HuH-7 (cell line): ENCODE measurements at regions not wholly inside any gene's neighbourhood (a gene's known extent, or its start where the extent isn't known, plus 50 kb on each side); places are given as distances from the start of the nearest gene placed in this dataset.

Experiments
- DNase-seq: peaks from one replicate; pipeline ENCODE4 v3.0.0; 2011; ENCODE audit warnings: low spot score

DNA sequence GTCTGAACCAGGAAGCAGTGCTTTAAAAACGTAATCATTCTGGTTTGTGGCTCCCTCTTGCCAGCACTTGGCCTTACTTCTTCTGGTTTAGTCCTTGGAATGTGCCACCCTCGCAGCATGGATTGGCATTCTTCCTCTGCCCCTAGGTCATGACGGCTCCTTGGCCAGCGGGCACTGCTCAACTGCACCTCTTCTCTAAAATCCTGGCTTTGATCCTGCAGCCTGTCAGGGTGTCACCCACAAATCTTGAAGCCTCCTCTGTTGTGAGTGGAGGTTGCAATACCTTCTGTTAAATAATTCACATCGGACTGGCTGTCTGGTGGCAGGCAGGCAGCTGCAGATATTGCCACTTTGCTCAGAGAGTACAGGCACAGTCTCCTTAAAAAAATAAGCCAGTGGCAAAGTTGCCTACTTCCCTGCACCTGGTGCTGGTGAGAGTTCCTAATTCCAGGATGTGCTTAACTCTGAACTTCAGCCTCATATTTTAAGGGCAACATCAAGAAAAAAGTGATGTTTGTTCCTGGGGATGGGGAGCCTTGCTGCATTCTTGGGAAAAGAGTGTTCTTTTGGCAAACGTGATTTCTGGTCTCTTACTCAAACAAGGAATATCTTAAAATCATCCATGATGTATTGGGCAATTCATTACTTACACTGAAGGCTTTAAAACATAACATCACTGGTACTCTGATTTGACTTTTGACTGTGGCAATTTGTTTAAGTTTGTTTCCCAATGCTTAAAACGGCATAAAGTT, 179.8 kb downstream of the FOXA2 start:
- DNase-seq, result no peak

DNA sequence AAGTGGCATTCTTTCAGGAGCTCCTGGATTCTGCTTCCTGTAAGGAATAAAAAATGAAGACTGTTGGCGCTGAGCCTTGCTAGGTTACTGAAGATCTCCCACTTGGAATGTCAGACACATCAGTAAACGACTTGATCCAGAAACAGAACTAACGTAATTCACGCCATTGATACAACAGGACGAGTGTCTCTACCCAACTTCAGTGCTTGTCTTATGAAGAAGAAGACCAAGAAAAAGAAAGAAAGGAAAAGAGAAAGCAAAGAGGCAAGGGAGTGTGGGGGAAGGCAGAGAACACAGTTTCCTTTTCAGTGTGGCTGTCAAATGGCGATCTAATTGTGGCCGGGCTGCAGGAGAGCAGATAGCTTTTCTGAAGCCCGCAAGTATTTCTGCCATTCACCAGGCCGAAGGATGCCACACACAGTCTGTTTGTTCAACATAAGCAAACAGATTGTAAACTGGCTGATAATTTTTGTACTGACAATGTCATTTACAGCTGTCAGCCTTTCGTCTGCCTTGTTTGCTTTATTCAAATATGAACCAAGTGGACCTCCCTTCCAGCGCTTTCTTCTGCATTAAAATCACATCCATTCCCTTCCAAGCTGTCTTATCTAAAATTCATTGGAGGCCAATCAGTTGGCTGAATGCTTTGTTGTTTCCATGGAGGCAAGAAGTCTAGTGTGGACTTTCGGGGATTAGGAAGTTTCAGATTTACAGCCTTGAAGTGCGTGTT, 180.6 kb downstream of the FOXA2 start:
- peak; percentile 29 for DNase-seq

DNA sequence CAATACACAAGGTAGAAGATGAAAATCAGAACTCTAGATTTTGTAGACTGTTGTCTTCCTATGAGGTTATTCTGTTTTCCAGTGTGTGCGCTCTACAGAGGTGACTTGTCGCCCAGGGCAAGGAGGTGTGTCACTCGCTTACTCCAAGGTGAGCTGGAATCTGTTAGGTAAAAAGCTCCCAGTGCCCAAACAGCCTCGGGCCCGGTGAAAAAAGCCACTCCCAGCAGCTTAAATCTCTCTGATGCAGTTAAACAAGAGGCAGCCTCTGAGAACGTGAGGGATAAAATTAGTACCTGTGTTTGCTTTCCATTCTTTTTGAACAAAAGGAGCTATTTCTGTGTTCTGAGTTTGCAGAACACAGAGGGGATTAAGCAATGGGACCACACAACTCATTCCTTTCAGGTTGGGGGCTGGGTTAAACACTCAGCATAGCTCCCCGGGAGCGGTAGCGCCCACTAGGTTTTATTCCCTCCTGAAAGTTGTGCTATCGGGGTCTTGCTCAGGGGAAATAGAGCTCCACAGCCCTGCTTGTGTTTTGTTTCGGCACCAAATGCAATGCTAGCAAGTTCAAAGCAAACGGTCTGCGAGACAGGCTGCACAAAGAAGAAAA, 181.2 kb downstream of the FOXA2 start:
- no peak for DNase-seq

DNA sequence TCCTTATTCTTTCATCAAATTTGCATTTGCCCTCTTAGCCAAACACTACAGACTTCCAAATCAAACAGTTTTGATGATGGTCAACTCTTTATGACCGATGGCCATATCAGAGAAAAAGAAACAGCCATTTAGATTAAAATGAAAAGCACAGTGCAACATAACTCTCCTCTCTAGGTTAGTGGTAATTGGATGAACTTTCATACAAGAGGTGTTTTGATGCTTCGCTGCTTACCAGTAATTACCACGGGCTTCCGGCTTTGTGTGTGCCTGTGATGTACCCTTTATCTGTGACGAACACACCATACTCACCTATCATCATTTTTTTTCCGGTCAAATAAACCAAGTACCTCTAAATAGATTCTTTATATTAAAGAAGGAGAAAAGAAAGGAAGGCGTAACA, 181.8 kb downstream of the FOXA2 start:
- DNase-seq, result no peak

DNA sequence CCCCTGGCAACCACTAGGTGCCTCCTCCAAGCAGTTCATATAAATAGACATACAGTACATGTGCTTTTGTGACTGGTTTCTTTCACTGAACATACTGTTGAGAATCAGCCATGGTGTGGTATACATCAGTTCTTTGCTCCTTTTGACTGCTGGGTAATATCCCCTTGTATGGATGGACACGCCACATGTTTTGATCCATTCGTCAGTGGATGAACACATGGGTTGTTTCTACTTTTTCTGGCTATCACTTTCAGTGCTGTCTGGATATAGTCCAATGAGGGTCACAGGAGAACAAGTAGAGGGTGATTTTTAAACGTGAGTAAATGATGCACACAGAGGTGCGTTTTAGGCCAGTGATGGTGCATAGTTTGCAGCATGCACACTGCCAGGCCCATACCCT, 183.9 kb downstream of the FOXA2 start:
- no peak for DNase-seq

DNA sequence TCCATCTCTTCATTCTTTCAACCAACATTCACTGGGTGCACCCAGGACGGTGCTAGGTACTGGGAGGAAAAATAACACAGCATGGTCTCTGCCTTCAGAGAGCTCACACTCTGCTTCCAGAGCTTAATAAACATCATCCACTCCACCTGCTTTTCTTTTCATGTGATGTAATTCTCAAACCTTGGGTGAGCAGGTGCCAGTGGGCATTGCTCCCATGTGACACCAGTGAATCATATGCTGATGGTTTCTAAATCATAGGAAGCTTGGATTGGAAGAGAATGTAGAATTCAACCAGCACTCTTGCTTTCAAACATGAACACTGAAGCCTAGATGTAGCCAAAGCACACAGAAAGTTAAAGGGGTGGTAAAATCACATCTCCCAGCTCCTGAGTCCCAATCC, 189.8 kb downstream of the FOXA2 start:
- DNase-seq, result no peak

DNA sequence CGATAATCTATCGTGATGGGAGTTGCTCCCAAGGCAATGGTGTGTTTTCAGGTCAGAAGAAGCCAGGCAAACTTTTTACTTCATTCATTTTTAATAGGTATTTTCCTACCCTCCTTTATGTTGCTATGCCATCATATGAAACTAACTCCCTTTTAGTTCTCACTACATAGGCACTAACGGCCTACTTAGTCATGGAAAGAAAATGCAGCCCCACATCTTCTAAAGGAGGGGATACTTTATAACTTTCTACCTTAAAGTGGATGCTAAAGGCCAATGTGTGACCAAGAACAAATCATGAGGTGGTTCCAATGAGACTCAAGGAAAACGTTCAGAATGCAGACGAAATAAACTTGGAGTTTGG, 193.8 kb downstream of the FOXA2 start:
- no peak for DNase-seq

DNA sequence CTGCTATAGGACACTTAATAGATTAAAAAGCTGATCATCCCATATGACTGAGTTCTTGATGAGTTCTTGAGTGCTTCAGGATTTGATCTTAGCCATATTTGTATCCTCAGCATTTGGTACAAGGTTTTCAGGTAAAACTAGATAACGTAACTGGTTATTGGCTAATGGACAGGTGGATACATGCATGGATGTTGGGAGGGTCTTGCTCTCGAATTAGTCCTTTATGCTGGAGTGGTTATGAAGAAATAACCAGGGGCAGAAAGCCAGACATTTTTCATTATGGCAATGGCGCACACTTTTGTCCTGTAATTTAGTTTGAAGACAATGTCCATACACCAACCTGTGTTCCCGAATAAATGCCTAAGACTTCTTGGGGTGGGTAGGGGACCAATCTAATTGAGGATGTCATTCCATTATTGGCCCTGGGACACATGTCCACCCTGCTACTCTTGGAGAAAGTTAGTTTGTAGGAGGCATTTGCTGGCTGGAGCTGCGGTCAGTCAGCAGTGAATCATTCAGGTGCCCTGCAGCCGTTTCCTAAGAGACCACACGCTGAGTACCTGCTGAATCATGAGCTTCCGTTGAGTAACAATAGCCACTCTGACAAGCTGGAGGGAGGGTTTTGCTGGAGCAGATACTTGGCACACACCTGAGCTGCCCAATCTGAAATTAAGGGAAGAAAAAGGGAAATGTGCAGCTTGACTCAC, 194.4 kb downstream of the FOXA2 start:
- DNase-seq, result no peak

DNA sequence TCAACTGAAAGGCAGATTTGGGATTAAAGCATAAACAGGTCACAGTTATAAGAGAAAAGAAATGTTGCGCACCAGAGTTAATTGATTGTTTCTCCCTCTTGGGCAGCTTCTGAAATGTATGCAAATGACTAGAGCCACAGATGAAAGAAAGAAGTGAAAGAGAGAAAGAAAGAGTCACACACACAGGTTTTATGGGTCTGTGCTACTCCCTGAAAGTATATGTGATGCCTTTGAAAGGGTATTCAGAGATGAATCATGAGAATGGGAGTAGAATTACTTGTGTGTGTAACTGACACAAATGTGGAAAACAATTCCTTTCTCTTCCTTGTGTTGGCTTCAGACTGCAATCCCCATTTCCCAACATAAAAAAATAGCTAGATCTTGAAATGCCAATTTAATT, 196.9 kb downstream of the FOXA2 start:
- DNase-seq, result no peak

DNA sequence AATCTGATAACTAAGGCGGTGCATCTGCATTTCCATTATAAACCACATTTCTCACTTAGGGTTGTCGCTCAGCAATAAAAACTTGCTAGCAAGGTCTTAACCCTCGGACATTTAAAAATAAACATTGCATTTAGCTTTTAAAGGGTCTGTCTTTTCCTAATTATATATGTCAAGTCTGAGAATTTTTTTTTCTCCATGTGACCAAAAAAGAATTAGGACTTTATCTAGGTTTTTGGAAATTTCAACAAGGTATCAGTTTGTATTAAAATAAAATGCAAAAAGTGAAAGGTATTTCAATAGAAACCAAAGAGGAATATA, 198.1 kb downstream of the FOXA2 start:
- no peak for DNase-seq

DNA sequence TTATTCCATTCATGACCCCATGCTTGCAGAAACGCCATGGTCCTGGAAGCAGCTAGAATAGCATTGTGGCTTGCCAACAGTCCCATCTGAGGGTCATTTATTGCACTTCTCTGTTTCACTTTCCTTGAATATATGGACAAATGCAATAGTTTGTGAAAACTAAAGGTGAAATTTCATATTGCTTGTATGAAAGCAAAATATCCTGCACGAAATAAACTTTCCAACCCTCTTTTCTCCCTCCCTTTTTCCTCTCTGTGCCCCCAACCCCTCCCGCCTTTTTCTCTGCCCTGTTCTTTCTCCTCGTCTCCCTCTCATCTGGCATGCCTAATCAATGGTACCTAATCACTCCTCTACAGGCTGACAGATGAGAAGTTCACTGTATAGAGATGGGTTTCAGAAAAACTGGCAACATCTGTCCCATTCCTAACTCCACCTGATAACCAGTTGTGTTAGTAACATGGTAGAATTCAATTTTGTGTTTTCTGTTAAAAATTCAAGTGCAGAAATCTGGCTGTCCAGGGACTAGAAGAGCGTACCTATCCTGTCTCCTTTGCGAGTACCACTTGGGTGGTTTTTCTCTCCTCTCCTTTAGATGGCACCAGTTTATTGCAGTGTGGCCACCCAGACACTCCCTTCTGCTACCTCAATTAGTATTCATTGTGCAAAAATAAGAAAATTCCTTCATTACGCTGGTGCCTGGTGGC, 198.6 kb downstream of the FOXA2 start:
- DNase-seq, result peak; percentile 54

DNA sequence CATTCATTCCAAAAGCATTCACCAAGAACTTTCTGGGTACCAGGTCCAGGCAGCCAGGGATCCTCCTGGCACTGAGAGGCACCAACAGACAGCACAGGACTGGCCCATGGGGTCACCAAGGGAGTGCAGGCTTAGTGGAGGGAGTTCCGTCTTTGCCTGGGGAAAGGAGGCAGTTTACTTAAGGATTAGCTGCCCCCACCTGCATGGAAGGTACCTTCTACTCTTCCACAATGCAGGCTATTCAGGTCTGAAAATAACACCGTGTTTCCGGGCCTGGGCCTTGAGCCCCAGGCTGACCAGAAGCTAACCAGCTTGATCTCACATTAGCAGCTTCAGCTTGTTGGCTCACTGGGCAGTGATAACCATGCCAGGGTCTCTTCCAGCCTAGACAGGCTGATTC, 199.4 kb downstream of the FOXA2 start:
- DNase-seq, result no peak

DNA sequence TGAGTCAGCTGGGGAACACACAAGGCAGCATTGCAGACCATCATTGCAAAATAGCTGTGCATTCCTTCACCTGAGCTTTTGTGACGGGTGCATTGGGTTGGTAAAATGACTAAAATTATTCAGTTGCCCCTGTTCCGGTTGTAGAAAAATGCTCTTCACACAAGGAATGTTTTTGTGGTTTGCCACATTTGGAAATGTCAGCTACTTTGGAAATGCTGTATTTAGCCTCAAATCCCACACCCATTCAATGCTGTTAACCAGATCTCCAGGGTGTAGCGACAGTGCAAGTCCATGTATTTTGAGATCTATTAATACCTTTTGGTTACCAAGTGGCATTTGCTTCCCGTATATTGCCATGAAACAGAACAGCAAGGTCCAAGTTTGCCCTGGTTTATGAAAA, 201.2 kb downstream of the FOXA2 start:
- DNase-seq, result no peak

DNA sequence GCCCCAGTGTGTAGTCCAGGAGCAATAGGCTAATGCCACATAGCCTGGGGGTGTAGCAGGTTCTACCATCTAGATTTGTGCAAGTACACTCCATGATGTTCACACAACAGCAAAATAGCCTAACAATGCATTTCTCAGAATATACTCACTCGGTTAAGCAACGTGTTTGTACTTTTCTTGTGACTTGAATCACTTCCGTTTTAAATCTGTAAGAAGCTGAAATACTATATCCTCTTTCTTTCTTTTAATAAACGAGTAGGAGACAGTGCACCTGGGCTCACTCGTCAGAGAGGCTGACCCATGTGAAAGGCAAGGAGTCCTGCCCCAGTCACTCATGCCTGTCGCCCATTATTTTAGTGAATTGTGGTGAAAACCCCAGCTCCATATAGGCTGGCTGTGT, 201.6 kb downstream of the FOXA2 start:
- DNase-seq, result no peak

DNA sequence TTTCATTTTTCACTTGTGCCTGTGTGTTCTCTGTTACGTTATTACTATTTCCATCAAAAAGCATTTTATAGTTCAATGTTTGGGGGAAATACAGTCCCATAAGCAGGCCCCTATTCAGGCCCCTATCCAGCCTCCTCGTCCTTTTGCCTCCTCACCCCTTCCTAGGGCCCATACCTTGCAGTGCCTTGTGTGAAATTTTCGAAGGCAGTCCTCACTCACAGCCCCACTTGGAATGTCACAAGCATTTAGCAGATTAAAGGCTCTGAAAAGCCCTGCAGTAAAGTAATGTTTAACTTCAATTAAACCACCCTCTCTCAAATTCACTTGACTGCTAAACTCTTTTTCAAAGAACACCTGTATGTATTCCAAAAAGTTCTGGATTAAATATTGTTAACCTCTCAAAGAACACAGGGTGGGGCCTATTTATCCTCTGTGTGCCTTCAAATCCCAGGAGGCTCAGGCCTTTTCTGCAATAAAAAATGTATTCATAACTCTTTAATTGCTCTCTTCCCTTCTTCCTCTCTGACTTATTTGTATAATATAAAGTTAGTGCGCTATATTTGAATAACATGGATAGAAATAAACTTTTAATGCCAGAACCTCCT, 202.5 kb downstream of the FOXA2 start:
- DNase-seq, result no peak

DNA sequence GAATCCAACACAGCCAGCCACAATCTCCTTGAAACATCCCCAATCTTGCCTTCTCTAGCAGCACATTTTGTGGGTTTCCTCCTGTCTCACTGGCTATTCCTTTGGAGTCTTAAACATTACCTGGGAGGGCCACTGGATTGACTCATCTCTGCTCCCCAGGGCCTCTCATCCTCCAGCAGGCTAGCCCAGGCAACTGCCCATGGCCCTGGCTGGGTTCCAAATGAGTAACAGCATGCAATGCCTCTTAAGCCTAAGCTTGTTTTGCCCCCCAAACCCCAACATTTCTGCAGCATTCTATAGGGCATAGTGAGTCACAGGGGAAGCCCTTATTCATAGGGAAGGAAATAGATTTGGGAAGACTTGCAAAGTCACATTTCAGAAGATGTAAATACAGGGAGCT, 204.9 kb downstream of the FOXA2 start:
- no peak for DNase-seq

DNA sequence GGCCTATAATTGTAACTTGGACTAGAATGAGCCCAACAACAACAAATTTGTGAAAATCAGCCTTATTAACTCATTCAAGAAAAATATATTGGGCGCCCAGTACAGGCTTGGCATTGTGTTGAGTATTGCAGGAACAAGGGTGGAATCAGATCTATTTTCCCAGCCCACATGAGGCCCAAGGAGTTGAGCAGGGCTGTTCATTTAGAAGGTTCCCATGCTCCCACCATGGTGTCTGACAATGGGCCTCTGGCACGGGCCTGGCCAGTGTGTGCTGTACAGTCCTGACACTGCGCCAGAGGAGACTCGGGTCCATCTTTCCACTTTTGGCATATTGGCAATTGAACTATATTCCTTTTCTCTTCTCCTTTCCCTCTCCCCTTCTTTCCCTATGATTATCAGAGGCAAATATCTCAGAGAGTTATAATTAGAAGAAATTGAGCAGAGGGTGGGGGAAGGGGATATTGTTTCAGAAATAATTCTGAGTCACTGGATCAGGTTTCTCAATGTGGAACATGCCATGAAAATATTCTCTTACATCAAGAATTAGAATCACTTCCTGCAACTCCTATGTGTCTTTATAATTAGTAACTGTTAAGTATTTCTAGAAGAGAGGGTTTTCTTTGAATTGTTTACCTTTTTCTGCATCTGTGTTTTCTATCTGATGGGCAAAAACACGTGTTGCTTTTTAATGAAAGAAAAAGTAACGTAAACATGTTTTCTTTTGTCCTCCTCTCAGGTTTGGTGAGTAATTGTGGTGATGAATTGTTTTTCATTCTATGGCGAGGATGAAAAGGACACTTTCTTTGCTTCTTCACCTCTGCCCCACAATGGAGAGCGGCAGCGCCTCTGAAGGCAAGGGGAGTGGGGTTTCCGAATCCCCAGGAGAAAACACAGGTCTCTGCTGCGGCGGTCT, 209.4 kb downstream of the FOXA2 start:
- no peak for DNase-seq

DNA sequence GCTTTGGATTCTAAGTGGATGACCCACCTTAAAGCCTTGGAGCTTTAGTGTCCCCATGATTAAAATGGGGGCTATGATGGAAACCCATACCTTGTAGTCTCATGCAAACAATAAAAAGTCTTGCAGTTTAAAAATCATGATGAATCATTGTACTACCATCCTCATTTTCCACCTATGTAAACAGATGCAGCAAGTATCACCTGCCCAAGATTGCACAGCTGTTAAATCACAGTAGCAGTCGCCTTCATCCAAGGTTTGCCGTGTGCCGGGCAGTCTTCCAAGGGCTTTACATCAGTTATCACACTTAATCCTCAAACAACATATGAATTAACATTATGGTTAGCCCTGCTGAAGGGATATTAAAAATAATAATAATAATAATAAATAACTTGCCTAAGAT, 210.3 kb downstream of the FOXA2 start:
- DNase-seq, result no peak

DNA sequence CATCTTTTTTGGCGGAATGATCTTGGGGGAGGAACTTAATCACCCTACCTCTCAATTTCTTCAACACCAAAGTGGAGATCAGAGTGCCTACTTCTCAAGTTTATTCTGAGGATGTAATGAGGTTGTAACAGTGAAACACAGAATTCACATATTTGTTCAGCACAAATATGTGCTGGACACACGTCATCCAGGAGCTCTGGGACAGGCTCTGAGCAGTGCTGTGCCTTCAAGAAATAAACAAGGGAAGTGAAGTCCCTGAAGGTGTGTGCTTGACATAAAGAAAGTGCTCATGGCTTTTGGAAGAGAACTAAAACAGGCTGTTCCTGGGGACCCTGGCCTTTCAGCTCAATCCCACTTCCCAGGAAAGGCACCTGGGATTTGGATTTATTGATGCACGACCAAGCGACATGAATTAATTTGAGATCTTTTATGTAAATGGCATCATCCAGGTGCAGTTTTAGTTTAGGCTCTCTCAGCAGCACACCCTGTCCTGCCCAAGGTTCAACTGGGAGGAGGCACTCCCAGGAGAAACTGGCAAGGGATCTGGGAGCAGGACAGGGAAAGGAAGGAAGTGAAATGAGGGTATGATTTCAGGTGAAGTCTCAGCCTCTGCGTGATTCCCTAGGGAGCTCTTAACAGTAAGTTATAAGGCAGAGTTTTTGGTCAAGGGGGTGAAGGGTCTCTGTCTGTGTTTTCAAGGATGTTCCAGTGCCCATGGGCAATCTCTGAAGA, 211.0 kb downstream of the FOXA2 start:
- no peak for DNase-seq

DNA sequence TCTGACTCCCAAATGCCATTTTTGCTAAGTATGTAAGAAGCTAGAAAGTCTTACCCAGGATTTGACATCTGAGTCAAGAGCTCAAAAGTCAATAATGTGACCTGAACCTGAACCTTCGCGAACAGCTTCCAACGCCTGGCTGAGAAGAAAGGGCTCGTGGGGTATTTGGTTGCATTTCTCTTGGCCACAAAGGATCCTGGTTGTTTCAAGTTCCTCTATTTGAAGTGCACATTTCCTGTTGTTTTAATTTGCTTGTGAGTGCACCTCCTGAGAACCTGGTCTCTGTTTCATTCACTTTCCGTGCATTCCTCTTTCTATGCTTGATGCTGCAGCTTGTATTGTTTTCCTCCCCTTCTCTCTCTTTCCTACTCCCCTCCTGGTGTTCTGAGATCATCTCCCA, 212.5 kb downstream of the FOXA2 start:
- DNase-seq, result no peak
